HT-29 (cell line): ENCODE measurements at regions not wholly inside any gene's neighbourhood (a gene's known extent, or its start where the extent isn't known, plus 50 kb on each side); places are given as distances from the start of the nearest gene placed in this dataset.
"Not testable (repeated sequence)": the region's sequence is repeated elsewhere in the genome, so short reads cannot be mapped to it uniquely, and the experiment has no call there.

Source experiments
- DNase-seq: peaks from one replicate; pipeline ENCODE4 v3.0.0-alpha.2; 2015; ENCODE audit warnings: low spot score

GRCh38 chr2:40043641-40044040, 264.6 kb upstream of the THUMPD2 start:
- no peak for DNase-seq

- no peak for DNase-seq
These were observed 264.1 kb upstream of the THUMPD2 start for GRCh38 chr2:40043191-40043590.

GRCh38 chr2:40041422-40042382, 262.6 kb upstream of the THUMPD2 start:
- DNase-seq = no peak

GRCh38 chr2:40039549-40039948, 260.5 kb upstream of the THUMPD2 start:
- no peak for DNase-seq

- DNase-seq = no peak
These were observed 259.6 kb upstream of the THUMPD2 start for GRCh38 chr2:40038646-40039045.

GRCh38 chr2:40037303-40037702, 258.2 kb upstream of the THUMPD2 start:
- no peak for DNase-seq

- no peak for DNase-seq
These were observed 257.2 kb upstream of the THUMPD2 start for GRCh38 chr2:40036241-40036640.

- no peak for DNase-seq
These were observed 255.7 kb upstream of the THUMPD2 start for GRCh38 chr2:40034801-40035200.

GRCh38 chr2:40034198-40034597, 255.1 kb upstream of the THUMPD2 start:
- no peak for DNase-seq

- no peak for DNase-seq
These were observed 254.7 kb upstream of the THUMPD2 start for GRCh38 chr2:40033781-40034180.

- no peak for DNase-seq
These were observed 253.7 kb upstream of the THUMPD2 start for GRCh38 chr2:40032650-40033319.

- DNase-seq = no peak
These were observed 251.5 kb upstream of the THUMPD2 start for GRCh38 chr2:40030456-40030975.

- no peak for DNase-seq
These were observed 249.9 kb upstream of the THUMPD2 start for GRCh38 chr2:40028792-40029488.

GRCh38 chr2:40027968-40028367, 248.9 kb upstream of the THUMPD2 start:
- no peak for DNase-seq

- not testable (repeated sequence) for DNase-seq
These were observed 246.2 kb upstream of the THUMPD2 start for GRCh38 chr2:40025276-40025675.

- DNase-seq = no peak
These were observed 241.9 kb upstream of the THUMPD2 start for GRCh38 chr2:40020997-40021396.

GRCh38 chr2:40016151-40016885, 237.3 kb upstream of the THUMPD2 start:
- DNase-seq = no peak

- not testable (repeated sequence) for DNase-seq
These were observed 234.9 kb upstream of the THUMPD2 start for GRCh38 chr2:40013962-40014361.

- no peak for DNase-seq
These were observed 225.3 kb upstream of the THUMPD2 start for GRCh38 chr2:40004336-40004735.

GRCh38 chr2:40002339-40002738, 223.3 kb upstream of the THUMPD2 start:
- DNase-seq = no peak

GRCh38 chr2:39999864-40000263, 220.8 kb upstream of the THUMPD2 start:
- DNase-seq = no peak
